Lower lobe of right lung (tissue), 2 donors: ENCODE measurements at regions not wholly inside any gene's neighbourhood (a gene's known extent, or its start where the extent isn't known, plus 50 kb on each side); places are given as distances from the start of the nearest gene placed in this dataset.

Source experiments
- ATAC-seq, 2 donors: fragments of 200-7000 bp; cut with Tn5 transposase; one replicate each; pipeline ENCODE4 v1.9.1; 2020 to 2022; ENCODE audit warnings: mild to moderate bottlenecking in 2 of 2, moderate library complexity in 2 of 2
- DNase-seq: peaks from one replicate; pipeline ENCODE4 v3.0.0-alpha.2; 2020
- H3K27ac ChIP-seq: fragments of 200-600 bp; one replicate; pipeline ENCODE4 v1.8.0; 2022
- H3K27me3 ChIP-seq: fragments of 200-600 bp; one replicate; pipeline ENCODE4 v1.8.0; 2022; ENCODE audit warnings: low read depth
- H3K36me3 ChIP-seq: fragments of 200-600 bp; one replicate; pipeline ENCODE4 v1.8.0; 2022; ENCODE audit warnings: mild to moderate bottlenecking
- H3K4me1 ChIP-seq: fragments of 200-600 bp; one replicate; pipeline ENCODE4 v1.8.0; 2022
- H3K4me3 ChIP-seq: fragments of 200-600 bp; one replicate; pipeline ENCODE4 v1.8.0; 2022; ENCODE audit warnings: mild to moderate bottlenecking
- H3K9me3 ChIP-seq: fragments of 200-600 bp; one replicate; pipeline ENCODE4 v1.8.0; 2022
- CTCF ChIP-seq: fragments of 200-600 bp; IDR thresholded peaks from one replicate; pipeline ENCODE4 v1.8.0; 2022; ENCODE audit warnings: antibody characterized with exemption, mild to moderate bottlenecking
- intact Hi-C: fragments of 100-400 bp; cut with DNase I; formaldehyde crosslinking; loops from one replicate; pipeline ENCODE4 v1.11.0; 2022
- donor health status: DM: no; HTN: yes; CAD: no; lungs with severe emphysema.

DNA sequence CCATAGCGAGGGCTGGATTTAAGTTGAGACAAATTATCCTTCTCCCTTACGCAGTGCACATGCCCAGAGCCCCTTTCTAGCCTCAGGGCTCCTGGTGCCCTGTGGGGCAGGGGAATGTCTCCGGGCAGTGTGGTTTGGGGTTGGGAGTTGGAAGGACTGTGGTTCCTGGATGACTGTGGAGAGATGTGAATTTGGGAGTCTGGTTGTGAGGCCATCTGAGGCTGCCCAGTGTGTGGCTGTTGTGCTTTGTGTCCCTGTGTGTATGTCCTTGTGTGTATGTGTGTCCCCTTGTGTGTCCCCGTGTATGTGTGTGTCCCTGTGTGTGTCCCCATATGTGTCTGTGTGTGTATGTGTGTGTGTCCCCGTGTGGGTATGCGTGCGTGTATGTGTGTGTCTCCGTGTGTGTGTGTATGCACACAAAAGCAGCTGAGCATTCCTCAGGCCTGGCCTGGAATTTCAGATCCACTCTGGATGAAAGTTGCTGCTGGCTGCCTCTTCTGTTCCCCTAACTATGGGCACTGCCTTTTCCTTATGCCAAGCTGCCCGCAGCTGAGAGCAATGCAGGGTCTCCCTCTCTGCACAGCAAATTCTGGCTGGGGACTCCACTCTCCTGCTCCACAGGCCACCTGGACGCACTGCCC lies 65.4 kb downstream of the UBIAD1 start:
- Histone ChIP-seq H3K4me3 (no peak overlapping the region), H3K27me3 (peaks cover 31% of the 10 kb centered on the region), H3K9me3 (no peaks in the 10 kb centered on the region), H3K36me3 (no peaks in the 10 kb centered on the region), H3K27ac (no peak overlapping the region), H3K4me1 (no peaks in the 10 kb centered on the region)
- DNase-seq, result no peak
- no peak for ATAC-seq
- no peak for TF ChIP-seq CTCF
- intact Hi-C loops, result no loop called here

DNA sequence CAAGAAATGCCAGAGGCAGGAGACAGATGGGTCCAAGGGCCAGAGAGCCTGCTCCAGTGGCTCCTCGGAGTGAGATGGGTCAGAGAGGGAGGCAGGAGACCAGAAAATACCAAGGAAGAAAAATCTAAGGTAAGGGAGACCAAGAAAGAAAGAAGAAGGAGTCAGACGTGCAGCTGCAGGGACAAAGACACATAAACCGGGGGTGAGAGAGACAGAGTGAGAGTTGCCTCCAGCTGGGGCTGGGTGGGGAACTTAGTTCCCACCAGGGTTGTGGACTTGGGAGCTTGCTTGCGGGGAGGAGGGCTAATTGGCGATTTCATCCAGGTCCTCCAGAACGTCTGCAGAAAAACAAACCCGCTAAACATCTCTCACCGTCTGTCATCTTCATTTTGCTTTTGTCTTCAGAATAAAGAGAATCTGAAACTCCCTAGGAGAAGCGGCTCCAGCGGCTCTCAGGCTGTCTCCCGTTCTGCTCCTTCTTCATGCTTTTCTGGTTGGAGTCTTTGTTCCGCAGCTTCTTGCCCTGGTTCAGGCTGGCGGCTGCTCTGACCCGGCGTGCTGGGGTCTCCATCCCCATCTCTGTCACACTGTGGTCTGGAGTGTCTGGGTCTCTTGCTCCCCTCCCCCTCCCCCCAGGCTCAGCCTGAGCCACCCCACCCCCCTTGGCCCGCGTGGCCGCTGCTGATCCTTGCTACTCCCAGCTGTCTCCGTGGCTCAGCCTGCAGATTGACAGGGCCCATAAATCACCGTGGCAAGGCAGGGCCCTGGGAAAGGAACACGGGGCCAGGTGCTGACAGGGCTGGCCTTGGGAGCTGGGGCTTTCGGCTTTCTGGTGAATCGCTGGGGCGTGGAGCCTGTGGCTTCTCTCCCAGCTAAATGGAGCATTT lies 66.6 kb downstream of the UBIAD1 start:
- no peaks in the 10 kb centered on the region for H3K9me3 ChIP-seq
- no peak overlapping the region for H3K4me3 ChIP-seq
- H3K36me3 ChIP-seq, result no peaks in the 10 kb centered on the region
- no peaks in the 10 kb centered on the region for H3K4me1 ChIP-seq
- H3K27ac ChIP-seq, result no peak overlapping the region
- DNase-seq, result no peak
- TF ChIP-seq CTCF, result no peak
- intact Hi-C loops, result no loop called here
- H3K27me3 ChIP-seq, result peaks cover 38% of the 10 kb centered on the region
- ATAC-seq, result no peak

GRCh38 chr1:11340233-11340632 lies 67.2 kb downstream of the UBIAD1 start:
- no peak for DNase-seq

DNA sequence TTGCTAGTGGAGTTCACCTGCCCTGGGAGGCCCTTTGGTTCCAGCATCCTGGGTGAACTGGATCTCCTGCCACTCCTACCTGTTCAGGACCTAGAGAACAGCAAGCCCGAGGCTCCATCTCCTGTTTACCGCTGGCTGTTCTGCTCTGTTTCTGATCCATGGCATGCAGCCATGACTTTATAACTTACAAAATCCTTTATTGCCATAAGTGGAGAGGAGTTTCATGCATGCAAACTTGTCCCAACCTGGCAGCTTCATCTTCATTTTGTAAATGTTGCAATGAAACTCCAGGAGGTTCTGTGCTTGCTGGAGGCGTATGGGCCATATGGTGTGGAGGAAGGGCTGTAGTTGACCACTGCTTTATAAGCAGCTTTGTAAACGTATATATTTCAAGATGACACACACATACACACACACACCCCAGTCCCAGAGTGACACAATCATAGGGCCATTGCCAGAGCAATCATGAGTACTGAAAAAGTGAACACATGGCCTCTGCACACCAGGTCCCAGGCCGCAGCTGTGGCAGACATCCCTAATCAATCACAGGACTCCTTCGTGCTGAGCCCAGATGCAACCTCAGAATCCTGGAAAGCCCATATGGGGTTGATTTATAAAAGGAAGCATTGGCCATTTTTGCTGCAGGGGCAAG lies 69.0 kb downstream of the UBIAD1 start:
- Histone ChIP-seq H3K36me3 (no peaks in the 10 kb centered on the region), H3K27me3 (peaks cover 43% of the 10 kb centered on the region), H3K4me3 (no peak overlapping the region), H3K4me1 (no peaks in the 10 kb centered on the region), H3K9me3 (no peaks in the 10 kb centered on the region), H3K27ac (no peak overlapping the region)
- DNase-seq (no peak), ATAC-seq (no peak)
- no peak for TF ChIP-seq CTCF
- intact Hi-C loops, result no loop called here

More at GRCh38 chr1:11340233-11340632, 67.2 kb downstream of the UBIAD1 start:
- no peak for TF ChIP-seq CTCF
- H3K9me3 ChIP-seq, result no peaks in the 10 kb centered on the region
- intact Hi-C loops, result no loop called here
- no peak overlapping the region for H3K27ac ChIP-seq
- H3K27me3 ChIP-seq, result peaks cover 38% of the 10 kb centered on the region
- H3K4me1 ChIP-seq, result no peaks in the 10 kb centered on the region
- no peak for ATAC-seq
- H3K4me3 ChIP-seq, result no peak overlapping the region
- no peaks in the 10 kb centered on the region for H3K36me3 ChIP-seq

DNA sequence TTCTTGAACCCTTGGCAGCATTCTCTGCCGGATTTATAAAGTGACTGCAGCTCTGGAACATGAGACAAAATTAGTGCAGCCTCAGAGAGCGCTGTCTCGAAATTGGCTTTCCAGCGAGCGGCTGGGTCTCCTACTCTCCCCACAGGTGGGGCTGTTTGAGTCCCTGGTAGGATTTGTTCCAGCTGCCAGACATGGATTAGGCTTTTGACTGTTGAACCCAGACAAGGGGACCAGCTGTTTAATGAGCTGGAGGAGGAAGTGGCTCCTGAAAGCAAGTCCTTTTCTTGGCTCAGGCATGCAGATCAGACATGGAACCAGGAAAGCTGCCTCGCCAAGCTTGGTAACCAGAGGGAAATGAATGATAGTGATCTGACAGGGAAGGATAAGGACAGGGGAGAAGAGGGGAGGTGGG lies 69.6 kb downstream of the UBIAD1 start:
- no peaks in the 10 kb centered on the region for H3K36me3 ChIP-seq
- no peak for ATAC-seq
- H3K4me1 ChIP-seq, result no peaks in the 10 kb centered on the region
- no peak overlapping the region for H3K27ac ChIP-seq
- DNase-seq, result no peak
- TF ChIP-seq CTCF, result no peak
- H3K9me3 ChIP-seq, result no peaks in the 10 kb centered on the region
- peaks cover 40% of the 10 kb centered on the region for H3K27me3 ChIP-seq
- no peak overlapping the region for H3K4me3 ChIP-seq
- intact Hi-C loops, result no loop called here
